Endothelial cell of umbilical vein (primary cell): ENCODE measurements at regions not wholly inside any gene's neighbourhood (a gene's known extent, or its start where the extent isn't known, plus 50 kb on each side); places are given as distances from the start of the nearest gene placed in this dataset.
"Not testable (repeated sequence)": the region's sequence is repeated elsewhere in the genome, so short reads cannot be mapped to it uniquely, and the experiment has no call there.

Experiments
- BruUV-seq: library from RNA; stranded (reverse); fragments of 400-500 nt; replicated peaks from 2 replicates; lab custom pipeline; 2021; lab: Mats Ljungman, UMichigan
- CTCF ChIA-PET: fragments of 300-600, 350-600 bp; sonication (Branson Sonifier 250); formaldehyde crosslinking; loops from one replicate; lab custom pipeline; 2021; ENCODE audit warnings: antibody characterized with exemption, inconsistent platforms; lab: Charles Lee
- POLR2A ChIA-PET: fragments of 300-600, 350-600 bp; sonication (Branson Sonifier 250); formaldehyde crosslinking; loops from one replicate; lab custom pipeline; 2021; ENCODE audit warnings: antibody characterized with exemption, inconsistent platforms; lab: Charles Lee
- DNase-seq: peaks from one replicate; pipeline ENCODE4 v3.0.0-alpha.2; 2011; ENCODE audit warnings: low read depth, low spot score
- FAIRE-seq: peaks from 2 replicates; lab custom pipeline; 2011; peaks lifted over from hg19 to GRCh38; lab: Jason Lieb, UNC
- H2AFZ ChIP-seq: 2 replicates; pipeline ENCODE4 v1.6.0; 2012; ENCODE audit warnings: low read depth, low read length, control low read depth, inconsistent platforms
- H3K27ac ChIP-seq: 2 replicates; pipeline ENCODE4 v1.5.1; 2011; ENCODE audit warnings: low read depth, mild to moderate bottlenecking, control low read depth, low read length, moderate library complexity; ENCODE audit not compliant: insufficient read depth
- H3K27me3 ChIP-seq, 2 experiments: 2 replicates each; pipeline versions ENCODE4 v1.6.0 to v1.6.1; 2011; ENCODE audit warnings: low read length in 2 of 2, mixed read lengths in 1 of 2; ENCODE audit not compliant: control insufficient read depth in 2 of 2, insufficient read depth in 2 of 2
- H3K36me3 ChIP-seq, 2 experiments: 2 replicates in 1 of 2; 3 replicates in 1 of 2; pipeline ENCODE4 v1.5.1; 2011; ENCODE audit warnings: low read length in 2 of 2, mild to moderate bottlenecking in 1 of 2, moderate library complexity in 1 of 2; ENCODE audit not compliant: control insufficient read depth in 2 of 2, insufficient read depth in 2 of 2; ENCODE audit errors: extremely low read depth in 1 of 2
- H3K4me1 ChIP-seq: 3 replicates; pipeline ENCODE4 v1.5.1; 2011; ENCODE audit warnings: mild to moderate bottlenecking, low read length; ENCODE audit not compliant: control insufficient read depth, insufficient read depth; ENCODE audit errors: extremely low read depth
- H3K4me2 ChIP-seq: 2 replicates; pipeline ENCODE4 v1.6.1; 2011; ENCODE audit warnings: low read length, control low read depth, mixed read lengths; ENCODE audit not compliant: insufficient read depth
- H3K4me3 ChIP-seq, 3 experiments: fragments of 200-600 bp in 1 of 3; sonication (generic), shearing (Covaris generic) in 1 of 3; replicated peaks in 1 of 3; 2 replicates each; pipeline ENCODE4 v1.5.1; 2011 to 2016; ENCODE audit warnings: control low read depth in 3 of 3, low read length in 3 of 3, mild to moderate bottlenecking in 2 of 3, inconsistent platforms in 1 of 3, low read depth in 1 of 3, moderate library complexity in 1 of 3; ENCODE audit not compliant: insufficient read depth in 1 of 3
- H3K79me2 ChIP-seq: 2 replicates; pipeline ENCODE4 v1.6.0; 2012; ENCODE audit warnings: low read length, inconsistent platforms; ENCODE audit not compliant: control insufficient read depth, insufficient read depth
- H3K9ac ChIP-seq: replicated peaks from 2 replicates; pipeline ENCODE3; 2011; ENCODE audit warnings: low read length, control low read depth; ENCODE audit not compliant: insufficient read depth; ENCODE audit errors: extremely low read depth
- H3K9me1 ChIP-seq: replicated peaks from 3 replicates; pipeline ENCODE4 v1.6.0; 2011; ENCODE audit warnings: mild to moderate bottlenecking, low read length; ENCODE audit not compliant: control insufficient read depth, insufficient read depth; ENCODE audit errors: extremely low read depth
- H3K9me3 ChIP-seq: replicated peaks from 2 replicates; pipeline ENCODE4 v1.5.1; 2012; ENCODE audit warnings: low read length, inconsistent platforms; ENCODE audit not compliant: control insufficient read depth, insufficient read depth
- H4K20me1 ChIP-seq: replicated peaks from 2 replicates; pipeline ENCODE3; 2011; ENCODE audit warnings: mild to moderate bottlenecking, low read length; ENCODE audit not compliant: control insufficient read depth, insufficient read depth; ENCODE audit errors: extremely low read depth
- EZH2 ChIP-seq: IDR thresholded peaks from 2 replicates; pipeline ENCODE4 v1.6.1; 2012; ENCODE audit warnings: borderline replicate concordance, low read depth, mild to moderate bottlenecking, moderate library complexity, low read length, inconsistent platforms; ENCODE audit not compliant: severe bottlenecking
- FOS ChIP-seq: IDR thresholded peaks from 2 replicates; pipeline ENCODE4 v1.6.1; 2011; ENCODE audit warnings: mild to moderate bottlenecking, low read length, moderate library complexity, borderline replicate concordance; ENCODE audit not compliant: insufficient read depth
- GATA2 ChIP-seq: IDR thresholded peaks from 2 replicates; pipeline ENCODE4 v1.7.0; 2011; ENCODE audit warnings: low read depth, mild to moderate bottlenecking, moderate library complexity, mixed read lengths, low read length; ENCODE audit not compliant: insufficient read length, insufficient read depth
- MAX ChIP-seq: IDR thresholded peaks from 2 replicates; pipeline ENCODE4 v1.6.1; 2011; ENCODE audit not compliant: insufficient read depth, insufficient read length
- MYC ChIP-seq: IDR thresholded peaks from one replicate; pipeline ENCODE4 v1.6.1; 2011; ENCODE audit warnings: mild to moderate bottlenecking, low read depth, low read length
- dilution Hi-C: fragments of 300-500 bp; cut with MboI; formaldehyde crosslinking; loops from one replicate; pipeline ENCODE4 v1.15.0; 2019; ENCODE audit warnings: low sequenced_read_pairs; ENCODE audit not compliant: extremely low pct_ligation_motif_present
- intact Hi-C: fragments of 100-400 bp; cut with micrococcal nuclease; formaldehyde crosslinking; loops from one replicate; pipeline ENCODE4 v1.10.0; 2022

DNA sequence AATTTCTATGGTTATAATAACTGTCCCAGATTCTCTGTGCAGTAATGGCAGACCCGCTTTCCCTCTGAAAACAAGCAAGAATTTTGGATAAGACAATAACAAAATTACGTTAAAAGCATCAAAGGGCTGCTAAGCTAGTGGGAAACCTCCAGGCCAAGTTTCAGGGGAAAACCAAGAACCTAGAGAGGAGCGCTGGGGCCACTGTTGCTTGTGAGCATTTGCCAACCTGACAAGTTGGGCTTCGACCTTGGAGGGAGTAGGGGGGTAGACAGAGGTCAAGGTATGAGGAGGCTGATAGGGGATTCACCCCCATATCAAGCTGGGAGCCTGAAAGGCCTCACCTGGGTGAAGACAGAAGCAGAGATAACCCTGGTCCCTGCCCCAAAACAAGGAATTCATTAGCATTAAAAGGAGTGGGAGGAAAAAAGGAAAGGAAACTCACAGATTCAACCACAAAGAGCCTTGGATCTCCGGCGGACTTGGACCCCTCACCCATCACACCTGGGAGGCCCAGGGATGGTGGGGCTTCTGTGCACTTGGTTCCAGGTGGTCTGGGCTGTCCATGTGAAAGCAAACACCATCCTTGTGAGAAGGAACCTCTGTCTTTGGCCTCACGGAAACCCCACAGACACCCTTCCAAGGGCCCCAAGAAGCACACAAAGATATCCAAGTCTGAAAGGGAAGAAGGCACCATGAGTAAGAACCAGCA is 259.9 kb downstream of the GOLGA6L6 start:
- H3K9ac ChIP-seq, H3K4me2 ChIP-seq, H3K27me3 ChIP-seq, H3K27ac ChIP-seq, H3K36me3 ChIP-seq, H2AFZ ChIP-seq, H3K4me1 ChIP-seq, dilution Hi-C loops, POLR2A ChIA-PET, H4K20me1 ChIP-seq, DNase-seq, H3K79me2 ChIP-seq, BruUV-seq, intact Hi-C loops, H3K4me3 ChIP-seq, FAIRE-seq, H3K9me1 ChIP-seq, CTCF ChIA-PET: not testable (repeated sequence)
- H3K9me3 ChIP-seq: peaks cover 15% of the 10 kb centered on the region

DNA sequence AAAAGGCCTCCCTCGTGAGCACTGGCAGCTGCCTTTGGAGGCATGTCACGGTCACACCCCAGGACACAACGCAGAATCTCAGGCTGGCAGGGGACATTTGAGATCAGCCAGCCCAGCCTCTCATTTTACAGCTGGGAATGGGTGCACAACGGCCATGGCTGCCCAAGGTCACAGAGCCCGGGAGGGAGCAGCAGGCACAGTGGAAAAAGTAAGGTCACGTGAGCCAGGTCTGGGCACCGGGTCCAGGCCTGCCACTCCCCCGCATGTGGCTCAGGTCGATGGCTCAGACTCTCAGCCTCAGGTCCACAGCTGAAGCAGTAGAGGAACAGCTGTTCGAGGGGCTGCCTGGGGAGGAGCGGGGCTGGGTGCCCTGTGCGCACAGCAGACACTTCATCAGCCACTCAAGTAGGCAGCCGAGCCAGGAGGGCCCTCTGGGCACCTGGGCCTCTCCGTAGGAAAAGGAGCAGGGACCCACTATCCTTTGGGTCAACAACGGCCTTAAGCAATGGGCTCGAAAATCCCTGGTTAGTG is 260.6 kb downstream of the GOLGA6L6 start:
- FAIRE-seq (no peak), DNase-seq (no peak)
- no peaks in the 10 kb centered on the region for H3K9me1 ChIP-seq
- H3K9me3 ChIP-seq: peaks cover 18% of the 10 kb centered on the region
- POLR2A ChIA-PET: no interaction called here
- no peak overlapping the region for H3K4me2 ChIP-seq
- TF ChIP-seq GATA2 (no peak), FOS (no peak), EZH2 (no peak), MAX (no peak), MYC (no peak)
- H2AFZ ChIP-seq: no peak overlapping the region
- H3K9ac ChIP-seq: no peak overlapping the region
- no peaks in the 10 kb centered on the region for H3K4me1 ChIP-seq
- H3K36me3 ChIP-seq: no peaks in the 10 kb centered on the region
- no peak overlapping the region for H3K4me3 ChIP-seq
- H4K20me1 ChIP-seq: no peaks in the 10 kb centered on the region
- CTCF ChIA-PET: no interaction called here
- H3K27me3 ChIP-seq: no peaks in the 10 kb centered on the region
- no peak overlapping the region for H3K27ac ChIP-seq
- intact Hi-C loops: no loop called here
- H3K79me2 ChIP-seq: no peaks in the 10 kb centered on the region
- no TSS peak for BruUV-seq
- dilution Hi-C loops: no loop called here

- CTCF ChIA-PET, FAIRE-seq, BruUV-seq, H3K4me1 ChIP-seq, intact Hi-C loops, H3K27ac ChIP-seq, POLR2A ChIA-PET, dilution Hi-C loops, H3K9ac ChIP-seq, H2AFZ ChIP-seq, H3K27me3 ChIP-seq, H3K4me2 ChIP-seq, H3K9me1 ChIP-seq, H3K36me3 ChIP-seq, H3K79me2 ChIP-seq, H3K4me3 ChIP-seq, H4K20me1 ChIP-seq, DNase-seq: not testable (repeated sequence)
- H3K9me3 ChIP-seq: peaks cover 18% of the 10 kb centered on the region
Observed at GRCh38 chr15:20280141-20280932, 261.3 kb downstream of the GOLGA6L6 start.
